Breast epithelium (tissue), 3 donors: ENCODE measurements at regions not wholly inside any gene's neighbourhood (a gene's known extent, or its start where the extent isn't known, plus 50 kb on each side); places are given as distances from the start of the nearest gene placed in this dataset.

Experiments used
- POLR2A ChIP-seq: fragments of 450-650 bp; IDR thresholded peaks from one replicate; pipeline ENCODE4 v1.6.1; 2016; ENCODE audit warnings: antibody characterized with exemption, mild to moderate bottlenecking, moderate library complexity
- POLR2AphosphoS5 ChIP-seq, 3 donors: sonication (generic); formaldehyde crosslinking; IDR thresholded peaks; one replicate each; pipeline ENCODE4 v1.6.1; 2017; ENCODE audit warnings: antibody characterized with exemption in 3 of 3
- TF ChIP-seq, protein P1 (sequence below), 3 donors: fragments of 450-650 bp; IDR thresholded peaks; one replicate each; pipeline ENCODE4 v1.5.1; 2016 to 2017; ENCODE audit warnings: antibody characterized with exemption in 3 of 3, mild to moderate bottlenecking in 3 of 3, moderate library complexity in 3 of 3

DNA sequence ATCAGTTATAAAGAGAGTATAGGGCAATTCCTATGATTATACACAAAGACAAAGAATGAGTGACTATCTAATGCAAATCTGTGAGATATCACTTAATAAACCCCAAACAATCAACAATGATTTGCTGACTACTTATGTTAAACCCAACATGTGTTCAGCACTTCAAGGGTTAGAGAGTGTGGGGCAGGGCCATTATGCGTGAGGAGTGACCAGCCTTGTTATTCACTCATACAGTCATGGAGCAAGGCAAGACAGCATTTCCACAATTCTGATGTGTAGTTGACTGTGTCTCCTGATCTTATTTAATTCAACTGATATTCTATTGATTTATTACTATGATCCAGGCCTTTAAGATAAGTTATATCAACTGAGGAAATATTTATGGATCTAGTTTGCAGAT is 251.7 kb downstream of the CYRIA start:
- no peak for TF ChIP-seq POLR2AphosphoS5 (IDR thresholded peaks at IDR 0.05)
- TF ChIP-seq, protein P1, sequence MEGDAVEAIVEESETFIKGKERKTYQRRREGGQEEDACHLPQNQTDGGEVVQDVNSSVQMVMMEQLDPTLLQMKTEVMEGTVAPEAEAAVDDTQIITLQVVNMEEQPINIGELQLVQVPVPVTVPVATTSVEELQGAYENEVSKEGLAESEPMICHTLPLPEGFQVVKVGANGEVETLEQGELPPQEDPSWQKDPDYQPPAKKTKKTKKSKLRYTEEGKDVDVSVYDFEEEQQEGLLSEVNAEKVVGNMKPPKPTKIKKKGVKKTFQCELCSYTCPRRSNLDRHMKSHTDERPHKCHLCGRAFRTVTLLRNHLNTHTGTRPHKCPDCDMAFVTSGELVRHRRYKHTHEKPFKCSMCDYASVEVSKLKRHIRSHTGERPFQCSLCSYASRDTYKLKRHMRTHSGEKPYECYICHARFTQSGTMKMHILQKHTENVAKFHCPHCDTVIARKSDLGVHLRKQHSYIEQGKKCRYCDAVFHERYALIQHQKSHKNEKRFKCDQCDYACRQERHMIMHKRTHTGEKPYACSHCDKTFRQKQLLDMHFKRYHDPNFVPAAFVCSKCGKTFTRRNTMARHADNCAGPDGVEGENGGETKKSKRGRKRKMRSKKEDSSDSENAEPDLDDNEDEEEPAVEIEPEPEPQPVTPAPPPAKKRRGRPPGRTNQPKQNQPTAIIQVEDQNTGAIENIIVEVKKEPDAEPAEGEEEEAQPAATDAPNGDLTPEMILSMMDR (IDR thresholded peaks at IDR 0.05), result no peak
- no peak for TF ChIP-seq POLR2A
